ENCODE measurements at regions not wholly inside any gene's neighbourhood (a gene's known extent, or its start where the extent isn't known, plus 50 kb on each side); places are given as distances from the start of the nearest gene placed in this dataset.
"Not testable (repeated sequence)": the region's sequence is repeated elsewhere in the genome, so short reads cannot be mapped to it uniquely, and the experiment has no call there.

DNA sequence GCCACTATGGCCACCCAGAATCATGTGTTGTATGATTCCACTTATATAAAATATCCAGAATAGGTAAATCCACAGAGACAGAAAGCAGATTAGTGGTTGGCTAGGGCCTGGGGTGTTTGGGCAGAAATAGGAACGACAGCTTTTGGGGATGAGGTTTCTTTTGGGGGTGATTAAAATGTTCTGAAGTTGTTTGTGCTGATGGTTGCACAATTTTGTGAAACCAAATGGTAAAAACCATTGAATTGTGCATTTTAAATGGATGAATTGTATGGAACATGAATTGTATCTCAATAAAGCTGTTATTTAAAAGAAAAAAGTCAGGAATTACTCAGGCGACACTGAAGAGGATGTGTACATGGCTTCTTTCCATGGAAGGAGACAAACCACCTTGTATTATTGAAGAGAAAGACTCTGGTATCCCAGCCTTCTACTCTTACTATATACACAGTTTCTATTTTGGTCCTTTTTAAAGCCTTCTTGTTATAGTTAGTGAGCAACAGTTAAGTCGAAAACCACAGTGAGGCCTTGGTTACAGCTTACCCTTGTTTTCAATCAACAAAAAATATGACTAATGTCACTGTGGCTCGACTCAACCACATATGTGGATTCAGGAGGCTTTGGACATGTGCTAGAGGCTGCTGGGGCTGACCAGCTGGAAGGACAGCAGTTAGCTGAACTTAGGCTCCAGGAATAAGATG lies 57.1 kb upstream of the KMT2E start:
- Histone ChIP-seq H3K4me1 (ENCODE audit: control insufficient read depth, insufficient read depth, low read length) (no peaks in the 10 kb centered on the region), H3K36me3 (ENCODE audit: control insufficient read depth, insufficient read depth, low read length) (no peaks in the 10 kb centered on the region), H3K27ac (ENCODE audit: low read length) (no peak overlapping the region), H3K27me3 (ENCODE audit: control insufficient read depth, insufficient read depth, low read length) (no peaks in the 10 kb centered on the region), H3K9me3 (ENCODE audit: control insufficient read depth, insufficient read depth, low read depth, low read length) (no peaks in the 10 kb centered on the region), H3K4me3 (ENCODE audit: low read depth in 2 of 2, low read length in 2 of 2) (no peak overlapping the region)
- CTCF ChIA-PET: no interaction called here
- in situ Hi-C loops (cut with HindIII; ENCODE audit: low pct_unique_long_range_greater_than_20kb, low sequenced_read_pairs) (no loop called here), intact Hi-C loops (cut with micrococcal nuclease; ENCODE audit: unreplicated experiment) (no loop called here)
- BruUV-seq (replicated peaks): no TSS peak
- DNase-seq (ENCODE audit: low read depth, low spot score) (peak; percentile 45), ATAC-seq (peak; percentile 57; the same call in 1 of the 2 replicates)
- POLR2A ChIA-PET: no interaction called here
- TF ChIP-seq, protein P1, sequence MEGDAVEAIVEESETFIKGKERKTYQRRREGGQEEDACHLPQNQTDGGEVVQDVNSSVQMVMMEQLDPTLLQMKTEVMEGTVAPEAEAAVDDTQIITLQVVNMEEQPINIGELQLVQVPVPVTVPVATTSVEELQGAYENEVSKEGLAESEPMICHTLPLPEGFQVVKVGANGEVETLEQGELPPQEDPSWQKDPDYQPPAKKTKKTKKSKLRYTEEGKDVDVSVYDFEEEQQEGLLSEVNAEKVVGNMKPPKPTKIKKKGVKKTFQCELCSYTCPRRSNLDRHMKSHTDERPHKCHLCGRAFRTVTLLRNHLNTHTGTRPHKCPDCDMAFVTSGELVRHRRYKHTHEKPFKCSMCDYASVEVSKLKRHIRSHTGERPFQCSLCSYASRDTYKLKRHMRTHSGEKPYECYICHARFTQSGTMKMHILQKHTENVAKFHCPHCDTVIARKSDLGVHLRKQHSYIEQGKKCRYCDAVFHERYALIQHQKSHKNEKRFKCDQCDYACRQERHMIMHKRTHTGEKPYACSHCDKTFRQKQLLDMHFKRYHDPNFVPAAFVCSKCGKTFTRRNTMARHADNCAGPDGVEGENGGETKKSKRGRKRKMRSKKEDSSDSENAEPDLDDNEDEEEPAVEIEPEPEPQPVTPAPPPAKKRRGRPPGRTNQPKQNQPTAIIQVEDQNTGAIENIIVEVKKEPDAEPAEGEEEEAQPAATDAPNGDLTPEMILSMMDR (IDR thresholded peaks at IDR 0.05): no peak
- TF ChIP-seq TCF7L2 (IDR thresholded peaks at IDR 0.05; ENCODE audit: low read depth, low read length) (no peak), POLR2AphosphoS5 (IDR thresholded peaks at IDR 0.05; ENCODE audit: low read depth, low read length) (no peak), SIN3A (IDR thresholded peaks at IDR 0.05; ENCODE audit: borderline replicate concordance, insufficient read depth, low read depth, low read length) (no peak)
- TF ChIP-seq, protein P2, sequence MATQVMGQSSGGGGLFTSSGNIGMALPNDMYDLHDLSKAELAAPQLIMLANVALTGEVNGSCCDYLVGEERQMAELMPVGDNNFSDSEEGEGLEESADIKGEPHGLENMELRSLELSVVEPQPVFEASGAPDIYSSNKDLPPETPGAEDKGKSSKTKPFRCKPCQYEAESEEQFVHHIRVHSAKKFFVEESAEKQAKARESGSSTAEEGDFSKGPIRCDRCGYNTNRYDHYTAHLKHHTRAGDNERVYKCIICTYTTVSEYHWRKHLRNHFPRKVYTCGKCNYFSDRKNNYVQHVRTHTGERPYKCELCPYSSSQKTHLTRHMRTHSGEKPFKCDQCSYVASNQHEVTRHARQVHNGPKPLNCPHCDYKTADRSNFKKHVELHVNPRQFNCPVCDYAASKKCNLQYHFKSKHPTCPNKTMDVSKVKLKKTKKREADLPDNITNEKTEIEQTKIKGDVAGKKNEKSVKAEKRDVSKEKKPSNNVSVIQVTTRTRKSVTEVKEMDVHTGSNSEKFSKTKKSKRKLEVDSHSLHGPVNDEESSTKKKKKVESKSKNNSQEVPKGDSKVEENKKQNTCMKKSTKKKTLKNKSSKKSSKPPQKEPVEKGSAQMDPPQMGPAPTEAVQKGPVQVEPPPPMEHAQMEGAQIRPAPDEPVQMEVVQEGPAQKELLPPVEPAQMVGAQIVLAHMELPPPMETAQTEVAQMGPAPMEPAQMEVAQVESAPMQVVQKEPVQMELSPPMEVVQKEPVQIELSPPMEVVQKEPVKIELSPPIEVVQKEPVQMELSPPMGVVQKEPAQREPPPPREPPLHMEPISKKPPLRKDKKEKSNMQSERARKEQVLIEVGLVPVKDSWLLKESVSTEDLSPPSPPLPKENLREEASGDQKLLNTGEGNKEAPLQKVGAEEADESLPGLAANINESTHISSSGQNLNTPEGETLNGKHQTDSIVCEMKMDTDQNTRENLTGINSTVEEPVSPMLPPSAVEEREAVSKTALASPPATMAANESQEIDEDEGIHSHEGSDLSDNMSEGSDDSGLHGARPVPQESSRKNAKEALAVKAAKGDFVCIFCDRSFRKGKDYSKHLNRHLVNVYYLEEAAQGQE (IDR thresholded peaks at IDR 0.05; ENCODE audit: insufficient read depth in 1 of 2, low read depth in 2 of 2, low read length in 1 of 2): no peak

DNA sequence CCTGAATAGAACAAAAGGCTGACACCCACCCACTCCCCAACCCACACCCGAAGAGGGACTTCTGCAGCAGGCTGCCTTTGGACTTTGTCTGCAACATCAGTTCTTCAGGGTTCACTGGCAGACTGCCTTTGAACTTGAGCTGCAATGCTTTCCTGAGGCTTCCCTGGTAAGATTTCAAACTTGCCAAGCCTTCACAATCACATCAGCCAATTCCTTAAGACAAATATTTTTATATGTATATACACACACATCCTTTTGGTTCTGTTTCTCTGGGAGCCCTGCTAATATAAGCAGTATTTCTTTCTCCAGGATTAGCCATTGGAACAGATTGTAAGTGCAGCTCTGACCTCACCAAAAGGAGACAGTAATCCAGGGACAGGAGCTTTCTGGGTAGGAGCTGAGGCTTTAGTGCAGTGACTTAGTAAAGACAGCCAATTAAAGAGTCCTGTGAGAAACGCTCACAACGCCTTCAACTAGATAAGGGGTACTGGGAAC lies 55.6 kb upstream of the KMT2E start:
- ATAC-seq (no peak), DNase-seq (ENCODE audit: low read depth, low spot score) (no peak)
- ChIA-PET POLR2A (no interaction called here), CTCF (no interaction called here)
- in situ Hi-C loops (cut with HindIII; ENCODE audit: low pct_unique_long_range_greater_than_20kb, low sequenced_read_pairs) (no loop called here), intact Hi-C loops (cut with micrococcal nuclease; ENCODE audit: unreplicated experiment) (no loop called here)
- BruUV-seq (replicated peaks): no TSS peak
- TF ChIP-seq POLR2AphosphoS5 (IDR thresholded peaks at IDR 0.05; ENCODE audit: low read depth, low read length): no peak
- TF ChIP-seq SIN3A (IDR thresholded peaks at IDR 0.05; ENCODE audit: borderline replicate concordance, insufficient read depth, low read depth, low read length): no peak
- TF ChIP-seq, protein P2 (IDR thresholded peaks at IDR 0.05; ENCODE audit: insufficient read depth in 1 of 2, low read depth in 2 of 2, low read length in 1 of 2): no peak
- TF ChIP-seq, protein P1 (IDR thresholded peaks at IDR 0.05): no peak
- no peak for TF ChIP-seq TCF7L2 (IDR thresholded peaks at IDR 0.05; ENCODE audit: low read depth, low read length)
- no peaks in the 10 kb centered on the region for H3K9me3 ChIP-seq (ENCODE audit: control insufficient read depth, insufficient read depth, low read depth, low read length)
- H3K27me3 ChIP-seq (ENCODE audit: control insufficient read depth, insufficient read depth, low read length): no peaks in the 10 kb centered on the region
- H3K36me3 ChIP-seq (ENCODE audit: control insufficient read depth, insufficient read depth, low read length): no peaks in the 10 kb centered on the region
- H3K4me1 ChIP-seq (ENCODE audit: control insufficient read depth, insufficient read depth, low read length): no peaks in the 10 kb centered on the region
- H3K4me3 ChIP-seq (ENCODE audit: low read depth in 2 of 2, low read length in 2 of 2): no peak overlapping the region
- H3K27ac ChIP-seq (ENCODE audit: low read length): no peak overlapping the region

DNA sequence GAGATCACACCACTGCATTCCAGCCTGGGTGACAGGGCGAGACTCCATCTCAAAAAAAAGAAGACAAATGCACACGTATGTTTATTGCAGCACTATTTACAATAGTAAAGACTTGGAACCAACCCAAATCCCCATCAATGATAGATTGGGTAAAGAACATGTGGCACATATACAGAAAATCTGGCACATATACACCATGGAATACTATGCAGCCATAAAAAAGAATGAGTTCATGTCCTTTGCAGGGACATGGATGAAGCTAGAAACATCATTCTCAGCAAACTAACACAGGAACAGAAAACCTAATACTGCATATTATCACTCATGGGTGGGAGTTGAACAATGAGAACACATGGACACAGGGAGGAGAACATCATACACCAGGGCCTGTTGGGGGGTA lies 54.5 kb upstream of the KMT2E start:
- in situ Hi-C loops (cut with HindIII; ENCODE audit: low pct_unique_long_range_greater_than_20kb, low sequenced_read_pairs); H3K27me3 ChIP-seq (ENCODE audit: control insufficient read depth, insufficient read depth, low read length); CTCF ChIA-PET; DNase-seq (ENCODE audit: low read depth, low spot score); ATAC-seq; POLR2A ChIA-PET; H3K36me3 ChIP-seq (ENCODE audit: control insufficient read depth, insufficient read depth, low read length); H3K4me1 ChIP-seq (ENCODE audit: control insufficient read depth, insufficient read depth, low read length); BruUV-seq (replicated peaks); H3K4me3 ChIP-seq (ENCODE audit: low read depth in 2 of 2, low read length in 2 of 2); H3K9me3 ChIP-seq (ENCODE audit: control insufficient read depth, insufficient read depth, low read depth, low read length); H3K27ac ChIP-seq (ENCODE audit: low read length); intact Hi-C loops (cut with micrococcal nuclease; ENCODE audit: unreplicated experiment): not testable (repeated sequence)
